Skeletal muscle cell (primary cell): ENCODE measurements at regions not wholly inside any gene's neighbourhood (a gene's known extent, or its start where the extent isn't known, plus 50 kb on each side); places are given as distances from the start of the nearest gene placed in this dataset.
"Not testable (repeated sequence)": the region's sequence is repeated elsewhere in the genome, so short reads cannot be mapped to it uniquely, and the experiment has no call there.

ENCODE experiments used
- DNase-seq: peaks from one replicate; pipeline ENCODE4 v3.0.0-alpha.2; 2010; ENCODE audit warnings: low read depth
- H3K4me3 ChIP-seq: 2 replicates; pipeline ENCODE4 v1.5.1; 2011; ENCODE audit warnings: low read depth, mild to moderate bottlenecking, control low read depth, low read length, moderate library complexity

GRCh38 chr10:80697926-80698325 lies 160.2 kb downstream of the SH2D4B start:
- no peak overlapping the region for H3K4me3 ChIP-seq
- no peak for DNase-seq

DNA sequence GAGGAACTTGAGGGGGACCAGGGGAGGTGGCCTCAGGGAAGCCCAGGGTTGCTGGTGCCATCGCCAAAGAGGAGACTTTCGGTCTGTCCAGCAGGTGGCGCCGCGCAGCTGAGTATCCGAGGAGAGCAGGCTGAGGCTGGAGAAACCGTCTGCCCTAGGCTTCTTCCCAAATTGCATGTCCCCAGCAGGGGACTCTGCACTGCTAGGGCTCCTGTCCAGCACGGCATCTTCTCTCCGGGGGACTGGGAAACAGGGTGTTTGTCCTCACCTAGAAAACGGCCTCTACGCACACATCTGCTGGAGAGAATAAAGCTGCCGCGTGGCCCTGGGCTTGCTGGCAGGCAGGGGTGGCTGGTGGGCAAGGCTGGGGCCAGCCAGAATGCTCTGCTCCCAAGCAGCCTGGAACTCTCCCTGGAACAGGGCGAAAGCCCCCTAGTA lies 161.9 kb downstream of the SH2D4B start:
- DNase-seq = peak; percentile 11
- H3K4me3 ChIP-seq = no peak overlapping the region

GRCh38 chr10:80700252-80700651 lies 162.6 kb downstream of the SH2D4B start:
- no peak overlapping the region for H3K4me3 ChIP-seq
- DNase-seq = no peak

- DNase-seq = no peak
- no peak overlapping the region for H3K4me3 ChIP-seq
These were observed 163.2 kb downstream of the SH2D4B start for GRCh38 chr10:80700760-80701444.

DNA sequence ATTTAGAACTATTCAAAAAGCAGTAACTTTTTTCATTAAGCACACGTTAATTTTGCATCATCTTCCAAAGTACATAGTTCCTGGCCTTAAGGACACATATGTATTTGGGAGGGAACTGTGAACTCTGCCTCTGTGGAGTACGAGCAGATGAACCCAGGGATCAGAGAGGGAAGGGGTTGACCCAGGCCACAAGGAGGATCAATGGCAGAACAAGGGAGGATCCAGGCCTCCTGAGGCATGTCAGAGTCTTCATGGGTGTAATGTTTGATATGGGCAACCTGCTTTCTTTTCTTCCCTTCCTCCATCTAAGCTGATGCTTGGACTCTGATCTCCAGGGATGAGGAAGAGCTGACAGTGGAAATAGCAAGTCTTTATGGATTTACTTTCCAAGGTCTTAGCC lies 164.0 kb downstream of the SH2D4B start:
- no peak for DNase-seq
- H3K4me3 ChIP-seq = no peak overlapping the region

GRCh38 chr10:80702143-80702542 lies 164.4 kb downstream of the SH2D4B start:
- DNase-seq = no peak
- no peak overlapping the region for H3K4me3 ChIP-seq

DNA sequence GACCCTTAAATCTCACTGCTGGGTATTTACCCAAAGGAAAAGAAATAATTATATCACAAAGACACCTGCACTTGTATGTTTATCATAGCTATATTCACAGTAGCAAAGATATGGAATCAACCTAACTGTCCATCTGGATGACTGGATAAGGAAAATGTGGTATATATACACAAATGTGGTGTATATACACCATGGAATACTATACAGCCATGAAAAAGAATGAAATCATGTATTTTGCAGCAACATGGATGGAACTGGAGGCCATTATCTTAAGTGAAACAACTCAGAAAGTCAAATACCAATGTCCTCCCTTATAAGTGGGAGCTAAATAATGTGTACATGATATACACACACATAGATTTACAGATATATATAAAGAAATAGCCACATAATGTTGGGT lies 168.2 kb downstream of the SH2D4B start:
- DNase-seq = no peak
- no peak overlapping the region for H3K4me3 ChIP-seq

GRCh38 chr10:80708185-80708584 lies 170.5 kb downstream of the SH2D4B start:
- no peak for DNase-seq
- H3K4me3 ChIP-seq = no peak overlapping the region

DNA sequence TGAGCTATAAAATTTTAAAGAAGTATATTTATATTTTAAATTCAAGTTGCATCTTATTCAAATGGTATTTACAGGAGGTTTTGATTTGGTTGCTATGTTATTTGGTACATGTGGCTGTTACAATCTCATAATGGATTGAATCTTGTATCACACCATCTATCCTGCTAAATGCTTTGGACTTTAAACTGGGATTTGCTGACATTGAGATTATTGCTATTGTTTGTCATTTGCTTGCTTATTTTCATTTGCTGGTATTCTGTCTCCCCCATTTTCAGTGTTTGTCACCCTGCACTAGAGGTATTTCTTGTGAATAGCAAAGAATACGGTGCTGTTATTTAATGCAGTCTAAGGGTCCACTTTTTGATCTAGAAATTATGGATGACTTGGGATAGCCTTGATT lies 171.1 kb downstream of the SH2D4B start:
- DNase-seq = no peak
- no peak overlapping the region for H3K4me3 ChIP-seq

DNA sequence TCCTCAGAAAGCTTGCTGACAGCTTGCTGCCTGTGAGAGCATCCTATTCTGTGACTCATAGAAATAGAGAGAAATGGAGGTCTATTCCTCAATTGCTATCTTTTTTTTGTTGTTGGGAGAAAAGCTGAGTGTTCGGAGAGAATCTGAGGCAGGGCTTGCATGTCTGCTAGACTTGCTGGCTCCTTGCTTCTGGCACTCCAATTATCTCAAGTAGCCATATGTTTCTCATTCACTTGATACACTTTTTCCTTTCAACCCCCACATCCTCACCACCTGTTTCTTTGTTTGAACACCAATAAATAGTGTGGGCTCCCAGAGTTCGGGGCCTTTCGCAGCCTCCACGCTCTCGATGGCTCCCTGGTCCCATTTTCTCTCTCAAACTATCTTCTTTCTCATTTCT lies 172.2 kb downstream of the SH2D4B start:
- no peak for DNase-seq
- H3K4me3 ChIP-seq = no peak overlapping the region

GRCh38 chr10:80713398-80713928 lies 175.8 kb downstream of the SH2D4B start:
- H3K4me3 ChIP-seq = no peak overlapping the region
- no peak for DNase-seq

- H3K4me3 ChIP-seq = no peak overlapping the region
- no peak for DNase-seq
These were observed 176.9 kb downstream of the SH2D4B start for GRCh38 chr10:80714566-80714965.

- DNase-seq = no peak
These were observed 180.3 kb downstream of the SH2D4B start for GRCh38 chr10:80718024-80718423.

DNA sequence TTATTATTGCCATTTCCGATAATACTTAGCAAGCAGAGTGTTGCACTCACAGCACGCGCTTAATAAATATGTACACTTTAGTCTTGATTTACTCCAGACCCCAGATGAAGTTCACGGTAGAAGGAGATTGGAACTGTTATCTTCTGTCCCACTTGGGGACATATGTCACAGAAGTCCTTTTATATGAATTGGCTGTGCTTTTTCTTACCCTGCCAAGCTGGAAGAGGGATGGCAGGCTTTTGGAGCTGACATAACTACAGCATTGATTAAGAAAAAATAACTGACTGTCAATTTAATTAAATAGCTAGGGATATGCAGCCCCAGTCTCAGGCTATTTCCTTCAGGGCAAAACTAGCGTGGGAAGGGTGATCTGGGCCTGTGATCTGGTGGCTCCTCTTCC lies 182.2 kb downstream of the SH2D4B start:
- no peak overlapping the region for H3K4me3 ChIP-seq
- no peak for DNase-seq

More at GRCh38 chr10:80718024-80718423, 180.3 kb downstream of the SH2D4B start:
- H3K4me3 ChIP-seq = no peak overlapping the region

- no peak for DNase-seq
- H3K4me3 ChIP-seq = no peak overlapping the region
These were observed 182.8 kb downstream of the SH2D4B start for GRCh38 chr10:80720549-80720948.

- not testable (repeated sequence) for DNase-seq, H3K4me3 ChIP-seq
These were observed 190.7 kb downstream of the SH2D4B start for GRCh38 chr10:80728354-80728753.

DNA sequence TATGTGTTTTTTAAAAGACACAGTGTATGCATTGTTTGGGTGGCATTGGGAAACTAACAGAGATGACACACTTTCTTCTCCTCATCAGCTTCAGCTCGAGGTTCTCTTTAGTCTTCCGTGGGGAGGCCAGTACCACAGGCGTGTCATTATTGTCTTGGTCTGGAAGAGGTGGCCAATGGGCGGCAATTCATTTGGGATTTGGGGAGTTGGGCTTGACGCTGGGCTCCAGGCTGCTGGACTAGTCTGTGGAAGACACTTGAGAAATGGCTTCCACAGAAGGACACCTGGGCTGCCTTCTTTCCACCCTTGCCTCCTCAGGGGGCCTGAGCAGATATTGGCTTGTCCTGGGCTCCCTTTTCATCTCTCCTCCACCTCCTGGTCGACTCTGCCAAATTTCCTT lies 192.2 kb downstream of the SH2D4B start:
- H3K4me3 ChIP-seq = no peak overlapping the region
- DNase-seq = no peak

DNA sequence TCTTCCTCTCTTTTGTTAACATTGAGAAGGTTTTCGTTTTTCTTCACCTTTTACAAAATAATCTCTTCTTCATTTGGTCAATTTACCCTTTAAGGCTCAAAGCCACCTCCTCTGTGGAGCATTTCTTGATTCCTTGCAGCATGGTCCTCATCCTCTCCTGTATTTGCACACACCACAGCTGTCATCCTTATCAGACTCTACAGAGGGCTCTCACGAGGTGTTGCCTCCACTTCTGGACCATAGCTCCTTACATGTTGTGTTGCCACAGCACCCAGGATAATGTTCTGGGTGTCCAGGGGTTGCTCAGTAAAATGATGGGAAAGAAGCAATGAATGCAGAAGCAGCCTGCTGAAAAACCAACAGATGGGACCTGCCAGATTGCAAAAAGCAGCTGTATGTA lies 192.8 kb downstream of the SH2D4B start:
- DNase-seq = no peak

GRCh38 chr10:80734589-80734988 lies 196.9 kb downstream of the SH2D4B start:
- no peak for DNase-seq
- H3K4me3 ChIP-seq = no peak overlapping the region

More for the DNA sequence above, 192.8 kb downstream of the SH2D4B start:
- H3K4me3 ChIP-seq = no peak overlapping the region

GRCh38 chr10:80737209-80737608 lies 199.5 kb downstream of the SH2D4B start:
- no peak overlapping the region for H3K4me3 ChIP-seq
- DNase-seq = no peak

DNA sequence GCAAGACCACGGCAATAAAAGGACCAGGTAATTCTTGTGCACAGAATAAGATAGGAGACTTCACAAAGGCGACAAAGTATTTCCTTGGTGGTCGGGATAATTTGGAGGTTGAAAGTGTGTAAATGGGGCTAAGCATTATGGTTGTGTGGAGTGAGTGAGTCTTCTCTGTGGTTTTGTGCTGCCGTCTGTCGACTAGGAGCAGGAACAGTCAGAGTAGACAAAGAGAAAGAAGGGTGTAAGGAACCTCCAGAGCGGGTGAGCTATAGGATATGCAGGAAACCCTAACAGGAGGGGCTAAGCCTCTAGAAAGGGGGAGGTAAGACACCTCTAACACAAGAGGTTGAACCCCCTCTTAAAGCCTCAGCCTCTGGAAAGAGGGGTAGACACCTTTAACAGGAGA lies 201.6 kb downstream of the SH2D4B start:
- no peak for DNase-seq
- H3K4me3 ChIP-seq = no peak overlapping the region
